Activated CD8-positive, alpha-beta T cell treated with anti-CD3 and anti-CD28 coated beads for 36 hours (primary cell): ENCODE measurements at regions not wholly inside any gene's neighbourhood (a gene's known extent, or its start where the extent isn't known, plus 50 kb on each side); places are given as distances from the start of the nearest gene placed in this dataset.

Experiments
- ATAC-seq: fragments of 200-7000 bp; cut with Tn5 transposase; one replicate; pipeline ENCODE4 v1.10.0; 2021; ENCODE audit warnings: mild to moderate bottlenecking, moderate library complexity
- CTCF ChIA-PET: fragments of 350-600 bp; sonication (Branson Sonifier 250); formaldehyde crosslinking; loops from one replicate; lab custom pipeline; 2021; ENCODE audit warnings: antibody characterized with exemption; lab: Charles Lee
- POLR2A ChIA-PET: fragments of 350-600 bp; sonication (Branson Sonifier 250); formaldehyde crosslinking; loops from one replicate; lab custom pipeline; 2021; ENCODE audit warnings: antibody characterized with exemption; lab: Charles Lee
- DNase-seq: peaks from one replicate; pipeline ENCODE4 v3.0.0-alpha.2; 2020
- H3K27ac Mint-ChIP-seq: one replicate; pipeline ENCODE4 v1.8.0; 2021; ENCODE audit warnings: mild to moderate bottlenecking, mixed read lengths
- H3K27me3 Mint-ChIP-seq: one replicate; pipeline ENCODE4 v1.8.0; 2021; ENCODE audit warnings: mixed read lengths
- H3K36me3 Mint-ChIP-seq: one replicate; pipeline ENCODE4 v1.8.0; 2021; ENCODE audit warnings: low read depth, mixed read lengths
- H3K4me1 Mint-ChIP-seq: one replicate; pipeline ENCODE4 v1.8.0; 2021; ENCODE audit warnings: low read depth, mixed read lengths
- H3K4me3 Mint-ChIP-seq: one replicate; pipeline ENCODE4 v1.8.0; 2021; ENCODE audit warnings: mild to moderate bottlenecking, moderate library complexity, mixed read lengths
- H3K9me3 Mint-ChIP-seq: one replicate; pipeline ENCODE4 v1.8.0; 2021; ENCODE audit warnings: mixed read lengths
- intact Hi-C: fragments of 100-400 bp; cut with micrococcal nuclease; formaldehyde crosslinking; loops from one replicate; pipeline ENCODE4 v1.10.0; 2022
- TF ChIP-seq, protein P1 (sequence below): fragments of 200-600 bp; IDR thresholded peaks from one replicate; pipeline ENCODE4 v1.8.0; 2022; ENCODE audit warnings: antibody characterized with exemption, mild to moderate bottlenecking

DNA sequence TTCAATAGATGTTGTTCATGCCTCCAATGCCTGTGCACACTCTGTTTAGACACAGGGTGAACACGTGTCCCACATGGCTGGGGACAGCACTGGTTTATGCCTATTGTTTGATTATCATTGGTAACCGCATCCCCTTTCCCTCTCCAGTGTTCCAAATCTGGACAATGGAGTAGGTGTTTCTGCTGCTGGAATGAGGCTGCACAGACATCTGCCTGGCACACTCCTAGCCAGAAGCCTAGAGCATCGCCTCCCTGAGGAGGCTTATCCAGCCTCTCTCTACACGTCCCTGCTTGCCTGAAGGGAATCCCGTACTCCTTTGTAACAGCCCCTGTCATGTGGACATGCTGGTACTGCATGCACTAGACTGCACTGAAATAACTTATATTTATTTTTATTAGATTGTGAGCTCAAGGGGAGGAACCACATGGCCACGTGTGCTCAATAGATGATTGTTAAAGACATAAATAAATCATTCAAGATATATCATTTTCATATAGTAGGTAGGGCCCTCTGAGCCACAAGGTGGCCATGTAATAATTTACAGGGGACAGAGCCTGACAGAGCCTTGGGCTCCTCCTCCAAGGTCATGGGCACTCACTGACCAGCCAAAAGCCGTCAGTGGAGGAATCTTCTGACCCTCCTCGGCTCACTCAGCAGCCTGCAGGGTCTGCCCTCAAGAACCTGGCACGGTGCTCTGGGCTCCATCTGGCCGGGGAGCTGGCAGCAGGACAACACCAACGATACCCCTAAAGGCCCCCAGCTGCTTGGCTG is 310.9 kb upstream of the ZNF32 start:
- Mint-ChIP-seq H3K4me3 (no peak overlapping the region), H3K36me3 (no peaks in the 10 kb centered on the region), H3K27me3 (peaks cover 6% of the 10 kb centered on the region), H3K27ac (no peak overlapping the region), H3K4me1 (no peaks in the 10 kb centered on the region), H3K9me3 (no peaks in the 10 kb centered on the region)
- POLR2A ChIA-PET = no interaction called here
- TF ChIP-seq, protein P1, sequence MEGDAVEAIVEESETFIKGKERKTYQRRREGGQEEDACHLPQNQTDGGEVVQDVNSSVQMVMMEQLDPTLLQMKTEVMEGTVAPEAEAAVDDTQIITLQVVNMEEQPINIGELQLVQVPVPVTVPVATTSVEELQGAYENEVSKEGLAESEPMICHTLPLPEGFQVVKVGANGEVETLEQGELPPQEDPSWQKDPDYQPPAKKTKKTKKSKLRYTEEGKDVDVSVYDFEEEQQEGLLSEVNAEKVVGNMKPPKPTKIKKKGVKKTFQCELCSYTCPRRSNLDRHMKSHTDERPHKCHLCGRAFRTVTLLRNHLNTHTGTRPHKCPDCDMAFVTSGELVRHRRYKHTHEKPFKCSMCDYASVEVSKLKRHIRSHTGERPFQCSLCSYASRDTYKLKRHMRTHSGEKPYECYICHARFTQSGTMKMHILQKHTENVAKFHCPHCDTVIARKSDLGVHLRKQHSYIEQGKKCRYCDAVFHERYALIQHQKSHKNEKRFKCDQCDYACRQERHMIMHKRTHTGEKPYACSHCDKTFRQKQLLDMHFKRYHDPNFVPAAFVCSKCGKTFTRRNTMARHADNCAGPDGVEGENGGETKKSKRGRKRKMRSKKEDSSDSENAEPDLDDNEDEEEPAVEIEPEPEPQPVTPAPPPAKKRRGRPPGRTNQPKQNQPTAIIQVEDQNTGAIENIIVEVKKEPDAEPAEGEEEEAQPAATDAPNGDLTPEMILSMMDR = no peak
- no peak for ATAC-seq
- intact Hi-C loops = no loop called here
- CTCF ChIA-PET = interaction anchor here (1.5 kb wide), 1 partner anchor 270 kb away, joined by 4 read pairs; no protein-coding TSS in a partner anchor
- DNase-seq = no peak

DNA sequence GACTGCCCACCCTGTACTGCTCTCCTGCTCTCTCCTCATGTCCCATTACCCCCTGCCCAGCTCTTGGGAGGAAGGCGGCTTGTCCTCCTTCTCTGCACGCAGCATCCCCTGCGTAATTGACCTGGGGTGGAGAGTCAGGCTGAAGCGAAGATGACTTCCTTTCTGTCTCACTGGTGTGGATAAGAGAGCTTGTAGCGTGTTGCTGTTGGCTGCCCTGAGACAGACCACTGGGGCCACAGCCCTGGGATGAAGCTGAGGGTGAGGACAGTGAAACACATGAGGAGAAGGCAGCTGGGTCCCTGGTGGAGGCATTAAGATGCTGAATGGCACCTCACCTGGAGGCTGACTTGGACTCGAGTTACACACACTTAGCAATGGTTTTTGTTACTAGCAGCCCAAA is 310.3 kb upstream of the ZNF32 start:
- DNase-seq (no peak), ATAC-seq (no peak)
- no peak overlapping the region for H3K4me3 Mint-ChIP-seq
- POLR2A ChIA-PET = no interaction called here
- H3K36me3 Mint-ChIP-seq = no peaks in the 10 kb centered on the region
- no peaks in the 10 kb centered on the region for H3K9me3 Mint-ChIP-seq
- CTCF ChIA-PET = interaction anchor here (1.5 kb wide), 1 partner anchor 269 kb away, joined by 4 read pairs; no protein-coding TSS in a partner anchor
- intact Hi-C loops = no loop called here
- H3K27me3 Mint-ChIP-seq = peaks cover under 1% of the 10 kb centered on the region
- no peak overlapping the region for H3K27ac Mint-ChIP-seq
- no peaks in the 10 kb centered on the region for H3K4me1 Mint-ChIP-seq
- TF ChIP-seq, protein P1 = no peak

DNA sequence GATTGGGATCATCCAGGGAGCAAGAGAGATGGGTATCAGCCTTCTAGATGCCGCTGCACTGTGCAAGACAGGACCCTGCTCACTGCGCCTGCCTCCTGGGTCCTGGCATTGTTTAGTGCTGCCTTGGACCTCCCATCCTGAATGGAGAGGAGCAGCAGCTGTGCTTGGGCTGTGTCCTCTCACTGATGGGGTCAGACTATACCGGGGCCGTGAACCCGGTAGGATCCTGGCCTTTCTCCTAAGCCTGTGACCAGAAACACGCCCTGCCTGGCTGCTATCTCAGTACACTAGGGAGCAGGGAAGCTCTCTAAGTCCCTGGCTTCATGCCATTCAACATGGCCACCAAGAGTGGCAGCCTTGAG is 309.4 kb upstream of the ZNF32 start:
- DNase-seq (no peak), ATAC-seq (no peak)
- H3K4me1 Mint-ChIP-seq = no peaks in the 10 kb centered on the region
- TF ChIP-seq, protein P1 = no peak
- peaks cover 3% of the 10 kb centered on the region for H3K27me3 Mint-ChIP-seq
- no peaks in the 10 kb centered on the region for H3K36me3 Mint-ChIP-seq
- intact Hi-C loops = no loop called here
- H3K4me3 Mint-ChIP-seq = no peak overlapping the region
- ChIA-PET CTCF (no interaction called here), POLR2A (interaction anchor here (1.0 kb wide), 1 partner anchor 172 kb away, joined by 3 read pairs; no protein-coding TSS in a partner anchor)
- H3K9me3 Mint-ChIP-seq = no peaks in the 10 kb centered on the region
- H3K27ac Mint-ChIP-seq = no peak overlapping the region

DNA sequence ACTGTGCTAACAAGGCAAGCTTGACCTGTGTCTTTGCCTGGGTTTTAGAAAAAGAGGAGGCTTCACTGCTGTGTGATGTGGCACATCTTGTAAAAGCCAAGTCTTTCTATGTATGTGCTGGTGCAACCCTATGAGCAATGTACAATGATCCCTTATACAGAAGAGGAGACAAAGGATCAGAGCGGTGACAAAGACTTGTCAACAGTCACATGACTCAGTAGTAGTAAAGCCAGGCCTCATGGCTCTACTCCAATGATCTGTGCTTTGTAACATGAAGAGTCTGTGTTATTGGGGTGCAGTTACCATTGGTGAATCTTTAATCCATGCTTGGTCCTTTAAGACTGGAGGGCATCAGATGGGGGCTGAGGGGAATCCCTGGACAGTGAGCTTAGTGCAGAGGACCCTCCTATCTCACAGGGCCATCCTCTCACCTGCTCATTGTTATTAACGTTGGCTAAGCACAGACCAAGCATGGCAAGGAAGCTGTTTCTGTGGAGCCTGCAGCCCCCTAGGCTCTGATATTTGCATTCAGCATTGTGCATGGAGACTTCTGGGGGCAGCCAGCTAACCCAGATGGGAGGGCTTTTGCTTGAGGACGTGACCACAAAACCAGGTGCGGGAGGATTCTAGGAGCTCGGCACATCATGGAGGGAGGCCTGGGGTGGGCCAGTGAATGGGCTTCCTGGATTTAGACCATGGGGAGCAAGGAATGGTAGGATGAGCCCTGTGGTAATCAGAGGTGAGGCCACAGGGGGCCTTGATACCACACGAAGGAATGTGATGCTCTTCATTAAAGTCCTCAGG is 308.8 kb upstream of the ZNF32 start:
- Mint-ChIP-seq H3K36me3 (no peaks in the 10 kb centered on the region), H3K4me3 (no peak overlapping the region), H3K4me1 (no peaks in the 10 kb centered on the region), H3K9me3 (no peaks in the 10 kb centered on the region), H3K27ac (no peak overlapping the region), H3K27me3 (peaks cover 3% of the 10 kb centered on the region)
- TF ChIP-seq, protein P1 = no peak
- intact Hi-C loops = no loop called here
- ChIA-PET CTCF (no interaction called here), POLR2A (interaction anchor here (0.5 to 1.0 kb wide), 2 partner anchors 23 to 171 kb away, joined by 3 read pairs; no protein-coding TSS in a partner anchor)
- ATAC-seq (no peak), DNase-seq (no peak)

DNA sequence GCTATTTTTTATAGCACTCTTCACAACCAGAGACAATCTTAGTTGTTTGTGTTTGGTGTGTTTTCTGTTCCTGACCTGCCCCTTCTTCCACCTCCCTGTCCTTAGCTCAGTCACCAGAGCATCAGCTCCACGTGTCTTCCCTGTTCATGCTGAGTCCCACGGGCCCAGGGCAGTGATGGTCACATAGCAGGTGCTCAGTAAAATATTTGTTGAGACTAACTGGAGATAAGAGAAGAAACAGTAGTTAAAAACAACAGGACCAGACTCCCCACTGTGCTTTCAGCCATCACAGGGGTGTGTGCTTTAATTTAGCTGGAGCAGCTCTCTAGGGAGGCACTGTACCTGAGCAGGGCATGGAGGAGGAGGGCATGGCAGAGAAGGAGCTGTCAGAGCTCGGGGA is 307.3 kb upstream of the ZNF32 start:
- intact Hi-C loops = no loop called here
- Mint-ChIP-seq H3K27ac (no peak overlapping the region), H3K27me3 (peaks cover 7% of the 10 kb centered on the region), H3K36me3 (no peaks in the 10 kb centered on the region), H3K4me1 (no peaks in the 10 kb centered on the region), H3K4me3 (no peak overlapping the region), H3K9me3 (no peaks in the 10 kb centered on the region)
- ChIA-PET CTCF (no interaction called here), POLR2A (no interaction called here)
- ATAC-seq = no peak
- DNase-seq = no peak
- TF ChIP-seq, protein P1 = no peak
